ENCODE measurements at regions not wholly inside any gene's neighbourhood (a gene's known extent, or its start where the extent isn't known, plus 50 kb on each side); places are given as distances from the start of the nearest gene placed in this dataset.
A peak's percentile ranks its signal among the peaks of the same experiment; 100 is the strongest.

GRCh38 chr6:40315060-40315459, 272.1 kb downstream of the LRFN2 start:
- Histone ChIP-seq H3K27me3 (ENCODE audit: control insufficient read depth in 2 of 2, insufficient read depth in 2 of 2, low read length in 2 of 2) (no peaks in the 10 kb centered on the region), H3K36me3 (ENCODE audit: control insufficient read depth in 2 of 3, insufficient read depth in 3 of 3, low read length in 3 of 3) (no peaks in the 10 kb centered on the region), H3K4me3 (ENCODE audit: low read length) (no peak overlapping the region), H3K27ac (ENCODE audit: low read depth, low read length) (no peak overlapping the region), H3K4me1 (ENCODE audit: control insufficient read depth in 2 of 2, insufficient read depth in 2 of 2, low read length in 2 of 2) (no peaks in the 10 kb centered on the region), H3K9me3 (ENCODE audit: control insufficient read depth in 2 of 3, low read length in 3 of 3) (no peaks in the 10 kb centered on the region)
- intact Hi-C loops (cut with micrococcal nuclease) = no loop called here
- ATAC-seq = no peak
- H3K9me3 Mint-ChIP-seq = peaks cover 0 to 20% (median 5%) of the 10 kb centered on the region in 11 donors
- POLR2A ChIA-PET = no interaction called here
- no peak for DNase-seq
- H3K36me3 Mint-ChIP-seq = peaks cover 0 to 5% (median 0%) of the 10 kb centered on the region in 5 donors
- no peak overlapping the region for H3K4me3 Mint-ChIP-seq
- CTCF ChIA-PET = no interaction called here
- no peak overlapping the region for H3K27ac Mint-ChIP-seq
- peaks cover 0 to 16% (median 0%) of the 10 kb centered on the region in 7 donors for H3K4me1 Mint-ChIP-seq
- H3K27me3 Mint-ChIP-seq = peaks cover 19 to 31% (median 22%) of the 10 kb centered on the region in 5 donors

DNA sequence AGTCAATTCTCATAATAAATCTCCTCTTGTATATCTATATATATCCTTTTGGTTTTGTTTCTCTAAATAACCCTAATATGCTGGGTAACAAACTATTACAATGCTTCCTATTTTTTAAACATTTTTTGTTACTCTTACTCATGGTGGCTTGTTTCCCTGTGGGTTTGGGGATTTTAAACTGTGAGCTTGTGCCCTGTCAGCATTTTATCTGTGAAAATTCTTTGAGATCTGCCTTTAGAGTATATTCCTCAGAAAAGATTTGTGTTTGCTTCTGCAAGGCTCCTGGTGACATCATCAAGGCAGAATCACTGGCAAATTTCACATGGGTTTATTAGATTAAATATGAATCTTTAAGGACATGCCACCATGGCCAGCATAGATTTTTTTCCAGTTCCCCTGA, 273.6 kb downstream of the LRFN2 start:
- H3K27ac Mint-ChIP-seq = no peak overlapping the region

GRCh38 chr6:40312213-40313015, 274.8 kb downstream of the LRFN2 start:
- H3K27ac ChIP-seq (ENCODE audit: low read depth, low read length) = no peak overlapping the region
- no peaks in the 10 kb centered on the region for H3K9me3 ChIP-seq (ENCODE audit: control insufficient read depth in 2 of 3, low read length in 3 of 3)
- peaks cover 0 to 18% (median 0%) of the 10 kb centered on the region in 7 donors for H3K4me1 Mint-ChIP-seq
- H3K36me3 Mint-ChIP-seq = peaks cover 0 to 2% (median 0%) of the 10 kb centered on the region in 5 donors
- peaks cover 19 to 31% (median 27%) of the 10 kb centered on the region in 5 donors for H3K27me3 Mint-ChIP-seq
- peaks cover 0 to 2% (median 0%) of the 10 kb centered on the region in 11 donors for H3K9me3 Mint-ChIP-seq
- CTCF ChIA-PET = no interaction called here
- no peak overlapping the region for H3K4me3 ChIP-seq (ENCODE audit: low read length)
- no peaks in the 10 kb centered on the region for H3K27me3 ChIP-seq (ENCODE audit: control insufficient read depth in 2 of 2, insufficient read depth in 2 of 2, low read length in 2 of 2)
- POLR2A ChIA-PET = no interaction called here
- H3K36me3 ChIP-seq (ENCODE audit: control insufficient read depth in 2 of 3, insufficient read depth in 3 of 3, low read length in 3 of 3) = no peaks in the 10 kb centered on the region
- intact Hi-C loops (cut with micrococcal nuclease) = no loop called here
- no peaks in the 10 kb centered on the region for H3K4me1 ChIP-seq (ENCODE audit: control insufficient read depth in 2 of 2, insufficient read depth in 2 of 2, low read length in 2 of 2)
- DNase-seq = no peak
- no peak overlapping the region for H3K4me3 Mint-ChIP-seq
- H3K27ac Mint-ChIP-seq = no peak overlapping the region
- no peak for ATAC-seq

More for the DNA sequence above, 273.6 kb downstream of the LRFN2 start:
- Histone ChIP-seq H3K27ac (ENCODE audit: low read depth, low read length) (no peak overlapping the region), H3K27me3 (ENCODE audit: control insufficient read depth in 2 of 2, insufficient read depth in 2 of 2, low read length in 2 of 2) (no peaks in the 10 kb centered on the region), H3K4me1 (ENCODE audit: control insufficient read depth in 2 of 2, insufficient read depth in 2 of 2, low read length in 2 of 2) (no peaks in the 10 kb centered on the region), H3K4me3 (ENCODE audit: low read length) (no peak overlapping the region), H3K36me3 (ENCODE audit: control insufficient read depth in 2 of 3, insufficient read depth in 3 of 3, low read length in 3 of 3) (no peaks in the 10 kb centered on the region), H3K9me3 (ENCODE audit: control insufficient read depth in 2 of 3, low read length in 3 of 3) (no peaks in the 10 kb centered on the region)
- intact Hi-C loops (cut with micrococcal nuclease) = no loop called here
- H3K4me3 Mint-ChIP-seq = no peak overlapping the region
- peaks cover 0 to 7% (median 0%) of the 10 kb centered on the region in 11 donors for H3K9me3 Mint-ChIP-seq
- POLR2A ChIA-PET = interaction anchor here (0.7 kb wide), 1 partner anchor 23 kb away, joined by 3 read pairs; no protein-coding TSS in a partner anchor
- DNase-seq (no peak), ATAC-seq (no peak)
- CTCF ChIA-PET = no interaction called here
- H3K27me3 Mint-ChIP-seq = peaks cover 15 to 26% (median 22%) of the 10 kb centered on the region in 5 donors
- peaks cover 0 to 2% (median 0%) of the 10 kb centered on the region in 5 donors for H3K36me3 Mint-ChIP-seq
- H3K4me1 Mint-ChIP-seq = peaks cover 0 to 17% (median 0%) of the 10 kb centered on the region in 7 donors

DNA sequence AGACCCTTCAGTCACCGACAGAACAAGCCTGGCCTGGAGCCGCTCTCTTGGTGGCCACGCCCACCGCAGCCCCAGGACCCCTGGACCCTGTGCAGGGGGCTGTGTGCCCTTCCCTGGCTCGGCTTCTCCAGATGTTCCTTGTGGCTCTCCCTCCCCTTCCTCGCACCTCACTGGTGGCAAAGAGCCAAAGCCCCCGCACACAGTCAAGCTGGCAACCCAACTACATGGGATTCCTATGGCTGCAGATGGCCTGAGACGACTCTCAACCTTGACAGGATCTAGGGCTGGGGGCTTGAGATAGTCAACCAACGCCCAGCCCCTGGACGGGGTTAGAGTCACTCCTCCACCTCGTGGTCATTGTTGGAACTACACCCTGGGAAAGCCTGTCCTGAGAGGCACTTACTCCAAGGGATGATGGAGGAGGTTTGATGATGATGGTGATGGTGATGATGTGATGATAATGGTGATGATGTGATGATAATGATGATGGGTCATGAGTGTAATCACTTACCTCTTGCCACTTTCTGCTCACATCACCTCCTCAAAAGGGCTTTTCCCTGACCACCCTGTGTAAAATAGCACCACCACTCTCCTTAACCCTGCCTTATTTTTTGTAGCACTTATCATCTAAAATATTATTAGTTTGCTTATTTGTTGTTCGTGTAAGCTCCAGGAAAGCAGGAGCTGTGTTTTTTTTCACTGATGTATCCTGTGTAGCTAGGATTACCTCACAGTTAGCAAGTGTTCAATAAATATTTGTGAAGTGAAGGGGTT, 278.4 kb downstream of the LRFN2 start:
- Histone ChIP-seq H3K36me3 (ENCODE audit: control insufficient read depth in 2 of 3, insufficient read depth in 3 of 3, low read length in 3 of 3) (no peaks in the 10 kb centered on the region), H3K4me3 (ENCODE audit: low read length) (no peak overlapping the region), H3K4me1 (ENCODE audit: control insufficient read depth in 2 of 2, insufficient read depth in 2 of 2, low read length in 2 of 2) (no peaks in the 10 kb centered on the region), H3K27me3 (ENCODE audit: control insufficient read depth in 2 of 2, insufficient read depth in 2 of 2, low read length in 2 of 2) (no peaks in the 10 kb centered on the region), H3K9me3 (ENCODE audit: control insufficient read depth in 2 of 3, low read length in 3 of 3) (no peaks in the 10 kb centered on the region), H3K27ac (ENCODE audit: low read depth, low read length) (no peak overlapping the region)
- Mint-ChIP-seq H3K4me1 (peaks cover 0 to 12% (median 0%) of the 10 kb centered on the region in 7 donors), H3K27me3 (peaks cover 34 to 48% (median 44%) of the 10 kb centered on the region in 5 donors), H3K27ac (peak overlapping the region in 1 of 9 donors; percentile 58), H3K36me3 (peaks cover 0 to 7% (median 0%) of the 10 kb centered on the region in 5 donors), H3K4me3 (no peak overlapping the region), H3K9me3 (peaks cover 0 to 16% (median 5%) of the 10 kb centered on the region in 11 donors)
- DNase-seq (peak in 6 of 9 donors; percentile 14 to 70 (median 40)), ATAC-seq (peak; percentile 58)
- CTCF ChIA-PET = no interaction called here
- POLR2A ChIA-PET = no interaction called here
- intact Hi-C loops (cut with micrococcal nuclease) = loop anchor here (5.0 to 10.0 kb wide), 5 partner anchors 324 to 961 kb away; no protein-coding TSS in a partner anchor

DNA sequence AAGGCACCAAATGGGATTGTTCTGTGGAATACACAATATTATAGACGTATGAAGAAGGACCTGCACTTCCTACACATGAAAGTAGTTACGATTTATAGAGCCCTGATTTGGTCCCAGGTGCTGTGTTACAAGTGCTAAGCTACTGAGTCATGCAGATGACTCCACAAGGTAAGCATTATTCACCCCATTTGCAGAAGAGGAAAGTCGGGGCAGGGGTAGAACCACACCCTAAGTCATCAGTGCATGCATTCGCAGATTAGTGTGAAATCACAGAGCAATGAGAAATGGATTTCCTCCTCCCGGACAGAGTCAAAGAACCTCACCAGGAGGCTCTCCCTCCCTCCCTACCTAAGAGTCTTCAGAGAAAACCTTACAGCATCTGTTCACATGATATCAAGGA, 279.5 kb downstream of the LRFN2 start:
- no peak overlapping the region for H3K27ac Mint-ChIP-seq

GRCh38 chr6:40302856-40303454, 284.2 kb downstream of the LRFN2 start:
- no peak for DNase-seq
- Histone ChIP-seq H3K36me3 (ENCODE audit: control insufficient read depth in 2 of 3, insufficient read depth in 3 of 3, low read length in 3 of 3) (no peaks in the 10 kb centered on the region), H3K9me3 (ENCODE audit: control insufficient read depth in 2 of 3, low read length in 3 of 3) (no peaks in the 10 kb centered on the region), H3K27ac (ENCODE audit: low read depth, low read length) (no peak overlapping the region), H3K4me1 (ENCODE audit: control insufficient read depth in 2 of 2, insufficient read depth in 2 of 2, low read length in 2 of 2) (no peaks in the 10 kb centered on the region), H3K27me3 (ENCODE audit: control insufficient read depth in 2 of 2, insufficient read depth in 2 of 2, low read length in 2 of 2) (no peaks in the 10 kb centered on the region), H3K4me3 (ENCODE audit: low read length) (no peak overlapping the region)
- ATAC-seq = no peak
- Mint-ChIP-seq H3K27ac (no peak overlapping the region), H3K4me1 (peaks cover 0 to 6% (median 0%) of the 10 kb centered on the region in 7 donors), H3K4me3 (no peak overlapping the region), H3K9me3 (peaks cover 0 to 31% (median 8%) of the 10 kb centered on the region in 11 donors), H3K27me3 (peaks cover 33 to 49% (median 34%) of the 10 kb centered on the region in 5 donors), H3K36me3 (peaks cover 0 to 7% (median 0%) of the 10 kb centered on the region in 5 donors)
- ChIA-PET CTCF (no interaction called here), POLR2A (no interaction called here)
- intact Hi-C loops (cut with micrococcal nuclease) = loop anchor here in 1 of 2 donors (10.0 kb wide), 1 partner anchor 318 kb away; no protein-coding TSS in a partner anchor

More for the DNA sequence above, 279.5 kb downstream of the LRFN2 start:
- Histone ChIP-seq H3K36me3 (ENCODE audit: control insufficient read depth in 2 of 3, insufficient read depth in 3 of 3, low read length in 3 of 3) (no peaks in the 10 kb centered on the region), H3K9me3 (ENCODE audit: control insufficient read depth in 2 of 3, low read length in 3 of 3) (no peaks in the 10 kb centered on the region), H3K4me1 (ENCODE audit: control insufficient read depth in 2 of 2, insufficient read depth in 2 of 2, low read length in 2 of 2) (no peaks in the 10 kb centered on the region), H3K27me3 (ENCODE audit: control insufficient read depth in 2 of 2, insufficient read depth in 2 of 2, low read length in 2 of 2) (no peaks in the 10 kb centered on the region), H3K27ac (ENCODE audit: low read depth, low read length) (no peak overlapping the region), H3K4me3 (ENCODE audit: low read length) (no peak overlapping the region)
- DNase-seq = no peak
- ChIA-PET POLR2A (no interaction called here), CTCF (no interaction called here)
- Mint-ChIP-seq H3K27me3 (peaks cover 34 to 48% (median 41%) of the 10 kb centered on the region in 5 donors), H3K4me1 (peaks cover 0 to 8% (median 0%) of the 10 kb centered on the region in 7 donors), H3K36me3 (peaks cover 0 to 7% (median 0%) of the 10 kb centered on the region in 5 donors), H3K4me3 (peak overlapping the region in 1 of 10 donors; percentile 26), H3K9me3 (peaks cover 0 to 16% (median 5%) of the 10 kb centered on the region in 11 donors)
- ATAC-seq = no peak
- intact Hi-C loops (cut with micrococcal nuclease) = loop anchor here (5.0 to 10.0 kb wide), 5 partner anchors 323 to 960 kb away; no protein-coding TSS in a partner anchor
